OCI-LY3 (cell line): ENCODE measurements at regions not wholly inside any gene's neighbourhood (a gene's known extent, or its start where the extent isn't known, plus 50 kb on each side); places are given as distances from the start of the nearest gene placed in this dataset.

Source experiments
- H2AFZ ChIP-seq: fragments of 200-600, 300-600 bp; shearing (Covaris generic); 2 replicates; pipeline ENCODE4 v1.6.0; 2014; ENCODE audit warnings: antibody characterized with exemption, low read depth, low read length
- H3K27ac ChIP-seq: fragments of 200-600, 300-600 bp; sonication (generic); 2 replicates; pipeline ENCODE4 v1.5.1; 2014; ENCODE audit warnings: mild to moderate bottlenecking, low read length, moderate library complexity, mixed read lengths
- H3K27me3 ChIP-seq: fragments of 200-600, 300-600 bp; sonication (generic); 2 replicates; pipeline ENCODE4 v1.6.1; 2014; ENCODE audit warnings: low read depth, low read length, mixed read lengths
- H3K36me3 ChIP-seq: fragments of 200-600, 300-600 bp; sonication (generic); replicated peaks from 2 replicates; pipeline ENCODE3; 2014; ENCODE audit warnings: low read depth, low read length, mixed read lengths
- H3K4me1 ChIP-seq: fragments of 300-600, 200-600 bp; sonication (generic); 2 replicates; pipeline ENCODE4 v1.6.1; 2014; ENCODE audit warnings: low read length, mixed read lengths
- H3K4me2 ChIP-seq: fragments of 200-600, 300-600 bp; sonication (generic); 2 replicates; pipeline ENCODE4 v1.6.1; 2014; ENCODE audit warnings: low read length, mixed read lengths
- H3K4me3 ChIP-seq: fragments of 300-600, 200-600 bp; sonication (generic); 2 replicates; pipeline ENCODE4 v1.5.1; 2014; ENCODE audit warnings: antibody characterized with exemption, mild to moderate bottlenecking, low read length, moderate library complexity
- H3K79me2 ChIP-seq: fragments of 300-600, 200-600 bp; shearing (Covaris generic); 2 replicates; pipeline ENCODE4 v1.6.1; 2014; ENCODE audit warnings: mild to moderate bottlenecking, low read length, mixed read lengths
- H3K9ac ChIP-seq: fragments of 300-600, 200-600 bp; shearing (Covaris generic); 2 replicates; pipeline ENCODE4 v1.6.0; 2014; ENCODE audit warnings: mild to moderate bottlenecking, low read length, moderate library complexity
- H3K9me3 ChIP-seq: fragments of 200-600, 300-600 bp; shearing (Covaris generic); 2 replicates; pipeline ENCODE4 v1.6.1; 2014; ENCODE audit warnings: low read length, mixed read lengths; ENCODE audit not compliant: insufficient read depth
- H4K20me1 ChIP-seq: fragments of 200-600, 300-600 bp; sonication (generic); 2 replicates; pipeline ENCODE4 v1.6.1; 2016; ENCODE audit warnings: low read length, mixed read lengths; ENCODE audit not compliant: insufficient read depth
- CTCF ChIP-seq: fragments of 200-600, 300-600 bp; sonication (generic); IDR thresholded peaks from 2 replicates; pipeline ENCODE4 v1.5.1; 2014; ENCODE audit warnings: antibody characterized with exemption, low read length, low read depth
- EZH2phosphoT487 ChIP-seq: fragments of 200-600 bp; shearing (Covaris generic); IDR thresholded peaks from 2 replicates; pipeline ENCODE4 v1.6.1; 2018; ENCODE audit warnings: antibody characterized with exemption, mixed run types, low read depth

- H3K9me3 ChIP-seq, result no peaks in the 10 kb centered on the region
- H3K4me2 ChIP-seq, result no peak overlapping the region
- H3K4me1 ChIP-seq, result no peaks in the 10 kb centered on the region
- H3K4me3 ChIP-seq, result no peak overlapping the region
- H3K27me3 ChIP-seq, result no peaks in the 10 kb centered on the region
- no peak for TF ChIP-seq EZH2phosphoT487
- no peak for TF ChIP-seq CTCF
- no peak overlapping the region for H2AFZ ChIP-seq
- H3K9ac ChIP-seq, result no peak overlapping the region
- no peak overlapping the region for H3K27ac ChIP-seq
- H4K20me1 ChIP-seq, result no peaks in the 10 kb centered on the region
- H3K36me3 ChIP-seq, result no peaks in the 10 kb centered on the region
- H3K79me2 ChIP-seq, result no peaks in the 10 kb centered on the region
Measured at GRCh38 chr16:55126456-55126855, 195.8 kb downstream of the IRX5 start.

GRCh38 chr16:55130456-55130855, 193.5 kb upstream of the IRX6 start:
- H3K4me1 ChIP-seq, result no peaks in the 10 kb centered on the region
- H3K9ac ChIP-seq, result no peak overlapping the region
- H3K79me2 ChIP-seq, result no peaks in the 10 kb centered on the region
- no peak overlapping the region for H2AFZ ChIP-seq
- no peak for TF ChIP-seq CTCF
- no peak for TF ChIP-seq EZH2phosphoT487
- H3K36me3 ChIP-seq, result no peaks in the 10 kb centered on the region
- H3K4me3 ChIP-seq, result no peak overlapping the region
- H4K20me1 ChIP-seq, result no peaks in the 10 kb centered on the region
- H3K27ac ChIP-seq, result no peak overlapping the region
- H3K4me2 ChIP-seq, result no peak overlapping the region
- H3K9me3 ChIP-seq, result no peaks in the 10 kb centered on the region
- H3K27me3 ChIP-seq, result no peaks in the 10 kb centered on the region

- Histone ChIP-seq H3K4me2 (no peak overlapping the region), H3K27ac (no peak overlapping the region), H3K4me3 (no peak overlapping the region), H3K27me3 (no peaks in the 10 kb centered on the region), H3K4me1 (no peaks in the 10 kb centered on the region), H3K9me3 (no peaks in the 10 kb centered on the region), H3K79me2 (no peaks in the 10 kb centered on the region), H4K20me1 (no peaks in the 10 kb centered on the region), H3K9ac (no peak overlapping the region), H3K36me3 (no peaks in the 10 kb centered on the region), H2AFZ (no peak overlapping the region)
- no peak for TF ChIP-seq CTCF
- TF ChIP-seq EZH2phosphoT487, result no peak
Measured at GRCh38 chr16:55130911-55131310, 193.1 kb upstream of the IRX6 start.

GRCh38 chr16:55133654-55134053, 190.3 kb upstream of the IRX6 start:
- no peaks in the 10 kb centered on the region for H3K4me1 ChIP-seq
- H3K4me3 ChIP-seq, result no peak overlapping the region
- no peaks in the 10 kb centered on the region for H3K36me3 ChIP-seq
- no peaks in the 10 kb centered on the region for H3K79me2 ChIP-seq
- no peaks in the 10 kb centered on the region for H3K9me3 ChIP-seq
- no peaks in the 10 kb centered on the region for H3K27me3 ChIP-seq
- TF ChIP-seq EZH2phosphoT487 (no peak), CTCF (no peak)
- no peak overlapping the region for H3K27ac ChIP-seq
- H4K20me1 ChIP-seq, result no peaks in the 10 kb centered on the region
- no peak overlapping the region for H2AFZ ChIP-seq
- no peak overlapping the region for H3K4me2 ChIP-seq
- H3K9ac ChIP-seq, result no peak overlapping the region
